Trophoblast cell (in vitro differentiated cells and primary cell): ENCODE measurements at regions not wholly inside any gene's neighbourhood (a gene's known extent, or its start where the extent isn't known, plus 50 kb on each side); places are given as distances from the start of the nearest gene placed in this dataset.

ENCODE experiments used
- DNase-seq, 2 donors: peaks; one replicate each; pipeline ENCODE4 v3.0.0-alpha.2; 2016
- H2AFZ ChIP-seq: 2 replicates; pipeline ENCODE4 v1.6.1; 2013; ENCODE audit warnings: low read length, moderate library complexity, mild to moderate bottlenecking; ENCODE audit not compliant: insufficient read depth, poor library complexity
- H2AK5ac ChIP-seq: 2 replicates; pipeline ENCODE4 v1.6.1; 2013; ENCODE audit warnings: mild to moderate bottlenecking, low read length
- H2BK120ac ChIP-seq: 2 replicates; pipeline ENCODE4 v1.6.1; 2013; ENCODE audit warnings: low read length, mild to moderate bottlenecking, moderate library complexity; ENCODE audit not compliant: insufficient read depth, poor library complexity
- H2BK12ac ChIP-seq: 2 replicates; pipeline ENCODE4 v1.6.1; 2013; ENCODE audit warnings: mild to moderate bottlenecking, low read length, moderate library complexity
- H2BK5ac ChIP-seq: 2 replicates; pipeline ENCODE4 v1.6.1; 2013; ENCODE audit warnings: low read length, low read depth, moderate library complexity, mild to moderate bottlenecking; ENCODE audit not compliant: poor library complexity
- H3K14ac ChIP-seq: 2 replicates; pipeline ENCODE4 v1.6.1; 2013; ENCODE audit warnings: mild to moderate bottlenecking, low read length
- H3K18ac ChIP-seq: 2 replicates; pipeline ENCODE4 v1.6.1; 2013; ENCODE audit warnings: mild to moderate bottlenecking, low read length
- H3K23ac ChIP-seq: 2 replicates; pipeline ENCODE4 v1.6.1; 2013; ENCODE audit warnings: low read length
- H3K27ac ChIP-seq: 2 replicates; pipeline ENCODE4 v1.5.1; 2013; ENCODE audit warnings: low read depth, mild to moderate bottlenecking, inconsistent platforms, low read length, moderate library complexity
- H3K27me3 ChIP-seq: 2 replicates; pipeline ENCODE4 v1.6.1; 2013; ENCODE audit warnings: inconsistent platforms, mild to moderate bottlenecking, low read length, moderate library complexity; ENCODE audit not compliant: insufficient read depth
- H3K36me3 ChIP-seq, 2 experiments: 1 replicate in 1 of 2; 2 replicates in 1 of 2; pipeline ENCODE4 v1.6.1; 2013; ENCODE audit warnings: low read length in 2 of 2, mild to moderate bottlenecking in 2 of 2, moderate library complexity in 1 of 2; ENCODE audit not compliant: insufficient read depth in 2 of 2, control insufficient read depth in 1 of 2
- H3K4ac ChIP-seq: 2 replicates; pipeline ENCODE4 v1.6.1; 2013; ENCODE audit warnings: low read depth, mild to moderate bottlenecking, low read length, moderate library complexity
- H3K4me1 ChIP-seq, 2 experiments: 1 replicate in 1 of 2; 2 replicates in 1 of 2; pipeline ENCODE4 v1.6.1; 2013; ENCODE audit warnings: low read length in 2 of 2, mild to moderate bottlenecking in 2 of 2, moderate library complexity in 1 of 2; ENCODE audit not compliant: insufficient read depth in 2 of 2, control insufficient read depth in 1 of 2
- H3K4me2 ChIP-seq: 2 replicates; pipeline ENCODE4 v1.6.1; 2013; ENCODE audit warnings: inconsistent platforms, mild to moderate bottlenecking, low read length, moderate library complexity
- H3K4me3 ChIP-seq: 2 replicates; pipeline ENCODE4 v1.5.1; 2013; ENCODE audit warnings: mild to moderate bottlenecking, low read depth, low read length, inconsistent platforms
- H3K79me1 ChIP-seq: one replicate; pipeline ENCODE4 v1.6.1; 2013; ENCODE audit warnings: low read length
- H3K79me2 ChIP-seq: 2 replicates; pipeline ENCODE4 v1.6.1; 2013; ENCODE audit warnings: low read length, mild to moderate bottlenecking; ENCODE audit not compliant: control insufficient read depth, insufficient read depth, poor library complexity
- H3K9ac ChIP-seq: 2 replicates; pipeline ENCODE4 v1.6.1; 2013; ENCODE audit warnings: mild to moderate bottlenecking, low read length
- H3K9me3 ChIP-seq: 2 replicates; pipeline ENCODE4 v1.6.1; 2013; ENCODE audit warnings: low read depth, mild to moderate bottlenecking, control low read depth, inconsistent platforms, low read length; ENCODE audit not compliant: insufficient read depth
- H4K12ac ChIP-seq: 2 replicates; pipeline ENCODE4 v1.6.1; 2013; ENCODE audit warnings: low read depth, mild to moderate bottlenecking, low read length, moderate library complexity
- H4K8ac ChIP-seq: 2 replicates; pipeline ENCODE4 v1.6.1; 2013; ENCODE audit warnings: low read depth, mild to moderate bottlenecking, low read length, moderate library complexity
- H4K91ac ChIP-seq: one replicate; pipeline ENCODE4 v1.6.1; 2013; ENCODE audit warnings: low read depth, mild to moderate bottlenecking, low read length, moderate library complexity
- WGBS: extraction: QIAGEN DNeasy Blood & Tissue Kit; methylation state at CpG from one replicate; pipeline ENCODE4 v1.1.7; 2013; ENCODE audit warnings: missing lambda C conversion rate; ENCODE audit not compliant: insufficient read length, insufficient coverage; ENCODE audit errors: extremely low coverage; 5-methylcytosine and 5-hydroxymethylcytosine counted together

DNA sequence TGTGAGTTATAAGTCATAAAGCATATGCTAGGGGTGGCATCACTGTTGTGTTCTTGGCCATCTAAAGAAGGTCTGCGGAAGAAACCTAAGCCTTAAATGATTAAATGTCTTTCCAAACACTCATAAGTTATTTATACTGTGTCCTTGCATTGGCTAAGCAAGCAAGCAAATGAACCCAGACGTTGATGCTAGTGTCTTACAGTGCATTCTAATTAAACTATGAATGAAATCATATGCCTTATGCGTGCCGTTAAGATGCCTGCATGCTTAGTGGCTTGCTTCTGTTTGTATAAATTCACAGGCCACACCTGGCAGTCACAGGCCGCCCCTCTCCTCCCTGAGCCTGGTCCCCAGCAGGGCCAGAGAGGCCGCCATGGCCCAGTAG lies 49.9 kb downstream of the RIN2 start:
- no peak overlapping the region for H3K4me2 ChIP-seq
- WGBS, result no CpG with 5 or more reads among the region's 6 CpGs
- no peaks in the 10 kb centered on the region for H3K4me1 ChIP-seq

DNA sequence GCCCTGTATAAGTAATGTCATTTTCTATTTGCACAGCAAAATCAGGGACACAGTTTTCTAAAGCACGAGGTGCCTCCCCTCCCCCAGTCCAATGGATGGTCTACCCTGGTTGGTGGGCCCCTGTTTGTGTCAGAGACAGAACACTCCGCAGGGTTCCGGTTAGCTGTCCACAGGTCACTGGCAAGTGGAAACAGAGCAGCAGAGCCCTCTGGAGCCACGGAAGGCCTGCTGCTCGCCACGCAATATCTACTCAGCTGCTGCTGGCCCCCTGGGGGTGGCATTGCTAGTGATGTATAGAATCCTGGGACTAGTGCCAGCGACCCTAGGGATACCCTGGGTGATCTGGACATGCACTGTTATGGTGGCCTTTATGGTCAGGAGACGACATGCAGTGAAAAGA lies 50.4 kb downstream of the RIN2 start:
- Histone ChIP-seq H4K12ac (no peak overlapping the region), H2AFZ (no peak overlapping the region), H3K27ac (no peak overlapping the region), H3K14ac (no peak overlapping the region), H3K18ac (no peak overlapping the region), H2BK120ac (no peak overlapping the region), H2BK12ac (no peak overlapping the region), H3K27me3 (no peaks in the 10 kb centered on the region), H2AK5ac (no peak overlapping the region), H3K79me1 (peaks cover 2% of the 10 kb centered on the region), H3K36me3 (peaks cover 8 to 19% of the 10 kb centered on the region in 2 experiments), H4K8ac (no peak overlapping the region), H3K9ac (no peak overlapping the region), H3K23ac (no peak overlapping the region), H3K4me3 (no peak overlapping the region), H3K4ac (no peak overlapping the region), H4K91ac (no peak overlapping the region), H2BK5ac (no peak overlapping the region), H3K9me3 (no peaks in the 10 kb centered on the region), H3K4me2 (no peak overlapping the region), H3K79me2 (peaks cover 2% of the 10 kb centered on the region), H3K4me1 (no peaks in the 10 kb centered on the region)
- no CpG with 5 or more reads among the region's 8 CpGs for WGBS
- DNase-seq, result no peak

More for the DNA sequence above, 49.9 kb downstream of the RIN2 start:
- Histone ChIP-seq H3K23ac (no peak overlapping the region), H3K27me3 (no peaks in the 10 kb centered on the region), H2AK5ac (peak overlapping the region; percentile 41), H2BK12ac (no peak overlapping the region), H3K27ac (no peak overlapping the region), H3K79me1 (peaks cover 2% of the 10 kb centered on the region), H3K4me3 (no peak overlapping the region), H2BK5ac (no peak overlapping the region), H4K91ac (no peak overlapping the region), H3K14ac (no peak overlapping the region), H4K12ac (no peak overlapping the region), H3K18ac (peak overlapping the region; percentile 75), H3K4ac (no peak overlapping the region), H3K9ac (no peak overlapping the region), H3K36me3 (peaks cover 8 to 19% of the 10 kb centered on the region in 2 experiments), H3K9me3 (no peaks in the 10 kb centered on the region), H2BK120ac (no peak overlapping the region), H2AFZ (no peak overlapping the region), H4K8ac (no peak overlapping the region), H3K79me2 (peaks cover 2% of the 10 kb centered on the region)
- no peak for DNase-seq

GRCh38 chr20:19809505-19809904 lies 51.4 kb downstream of the RIN2 start:
- no peak overlapping the region for H2AFZ ChIP-seq
- no peak overlapping the region for H3K4me2 ChIP-seq
- H4K8ac ChIP-seq, result no peak overlapping the region
- no CpG with 5 or more reads among the region's 9 CpGs for WGBS
- H3K4me3 ChIP-seq, result no peak overlapping the region
- no peak overlapping the region for H4K12ac ChIP-seq
- H2BK120ac ChIP-seq, result no peak overlapping the region
- H3K14ac ChIP-seq, result no peak overlapping the region
- H3K9ac ChIP-seq, result no peak overlapping the region
- H2BK5ac ChIP-seq, result no peak overlapping the region
- DNase-seq, result no peak
- no peak overlapping the region for H2BK12ac ChIP-seq
- H4K91ac ChIP-seq, result no peak overlapping the region
- no peaks in the 10 kb centered on the region for H3K9me3 ChIP-seq
- peaks cover 8 to 19% of the 10 kb centered on the region in 2 experiments for H3K36me3 ChIP-seq
- H3K4ac ChIP-seq, result no peak overlapping the region
- H2AK5ac ChIP-seq, result no peak overlapping the region
- no peak overlapping the region for H3K18ac ChIP-seq
- H3K79me1 ChIP-seq, result peaks cover 2% of the 10 kb centered on the region
- H3K27ac ChIP-seq, result no peak overlapping the region
- peaks cover 2% of the 10 kb centered on the region for H3K79me2 ChIP-seq
- H3K4me1 ChIP-seq, result peaks cover 0 to 3% of the 10 kb centered on the region in 2 experiments
- no peaks in the 10 kb centered on the region for H3K27me3 ChIP-seq
- H3K23ac ChIP-seq, result no peak overlapping the region

GRCh38 chr20:19811231-19811630 lies 53.2 kb downstream of the RIN2 start:
- no peak overlapping the region for H2BK5ac ChIP-seq
- H3K9me3 ChIP-seq, result no peaks in the 10 kb centered on the region
- H3K23ac ChIP-seq, result no peak overlapping the region
- H3K27ac ChIP-seq, result no peak overlapping the region
- no peak overlapping the region for H3K4me3 ChIP-seq
- DNase-seq, result no peak
- H3K14ac ChIP-seq, result no peak overlapping the region
- H3K4me2 ChIP-seq, result no peak overlapping the region
- no peak overlapping the region for H2BK120ac ChIP-seq
- H4K12ac ChIP-seq, result no peak overlapping the region
- no peak overlapping the region for H2AK5ac ChIP-seq
- H2BK12ac ChIP-seq, result no peak overlapping the region
- no peaks in the 10 kb centered on the region for H3K27me3 ChIP-seq
- H3K79me2 ChIP-seq, result peaks cover 2% of the 10 kb centered on the region
- no peak overlapping the region for H4K91ac ChIP-seq
- H3K4ac ChIP-seq, result no peak overlapping the region
- peaks cover 0 to 3% of the 10 kb centered on the region in 2 experiments for H3K4me1 ChIP-seq
- H3K79me1 ChIP-seq, result peaks cover 2% of the 10 kb centered on the region
- H3K36me3 ChIP-seq, result peaks cover 8 to 16% of the 10 kb centered on the region in 2 experiments
- H4K8ac ChIP-seq, result no peak overlapping the region
- no peak overlapping the region for H3K18ac ChIP-seq
- H2AFZ ChIP-seq, result no peak overlapping the region
- WGBS, result no CpG with 5 or more reads among the region's 8 CpGs
- no peak overlapping the region for H3K9ac ChIP-seq
